GM12864 (cell line): ENCODE measurements at regions not wholly inside any gene's neighbourhood (a gene's known extent, or its start where the extent isn't known, plus 50 kb on each side); places are given as distances from the start of the nearest gene placed in this dataset.

Experiments used
- DNase-seq: peaks from one replicate; pipeline ENCODE4 v3.0.0-alpha.2; 2011; ENCODE audit warnings: low read depth
- H3K4me3 ChIP-seq: 2 replicates; pipeline ENCODE4 v1.5.1; 2011; ENCODE audit warnings: mild to moderate bottlenecking, low read depth, low read length, control low read depth
- TF ChIP-seq, protein P1 (sequence below): IDR thresholded peaks from 2 replicates; pipeline ENCODE4 v1.5.1; 2011; ENCODE audit warnings: low read depth, mild to moderate bottlenecking, moderate library complexity, low read length, control low read depth, inconsistent platforms; ENCODE audit errors: missing control alignments

DNA sequence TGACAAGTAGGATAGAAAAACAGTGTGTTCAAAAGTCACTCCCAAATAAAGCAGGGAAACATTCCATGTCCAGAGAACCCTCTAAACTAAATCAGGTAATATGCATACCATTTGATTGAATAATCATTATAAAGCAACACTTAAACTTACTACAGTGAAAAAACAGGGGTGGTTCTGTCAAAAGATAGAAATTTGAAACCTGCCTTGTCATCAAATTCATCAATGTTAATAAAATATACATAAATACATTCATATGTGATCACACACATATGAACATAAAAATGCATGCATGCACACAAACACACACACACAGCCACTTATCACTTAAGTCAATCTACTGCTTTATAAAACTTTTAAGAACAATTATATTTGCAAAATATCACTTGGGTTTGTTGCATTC is 485.8 kb upstream of the TECRL start:
- no peak for DNase-seq
- TF ChIP-seq, protein P1, sequence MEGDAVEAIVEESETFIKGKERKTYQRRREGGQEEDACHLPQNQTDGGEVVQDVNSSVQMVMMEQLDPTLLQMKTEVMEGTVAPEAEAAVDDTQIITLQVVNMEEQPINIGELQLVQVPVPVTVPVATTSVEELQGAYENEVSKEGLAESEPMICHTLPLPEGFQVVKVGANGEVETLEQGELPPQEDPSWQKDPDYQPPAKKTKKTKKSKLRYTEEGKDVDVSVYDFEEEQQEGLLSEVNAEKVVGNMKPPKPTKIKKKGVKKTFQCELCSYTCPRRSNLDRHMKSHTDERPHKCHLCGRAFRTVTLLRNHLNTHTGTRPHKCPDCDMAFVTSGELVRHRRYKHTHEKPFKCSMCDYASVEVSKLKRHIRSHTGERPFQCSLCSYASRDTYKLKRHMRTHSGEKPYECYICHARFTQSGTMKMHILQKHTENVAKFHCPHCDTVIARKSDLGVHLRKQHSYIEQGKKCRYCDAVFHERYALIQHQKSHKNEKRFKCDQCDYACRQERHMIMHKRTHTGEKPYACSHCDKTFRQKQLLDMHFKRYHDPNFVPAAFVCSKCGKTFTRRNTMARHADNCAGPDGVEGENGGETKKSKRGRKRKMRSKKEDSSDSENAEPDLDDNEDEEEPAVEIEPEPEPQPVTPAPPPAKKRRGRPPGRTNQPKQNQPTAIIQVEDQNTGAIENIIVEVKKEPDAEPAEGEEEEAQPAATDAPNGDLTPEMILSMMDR, result no peak

GRCh38 chr4:64893205-64893604 is 484.0 kb upstream of the TECRL start:
- no peak for DNase-seq
- no peak overlapping the region for H3K4me3 ChIP-seq
- TF ChIP-seq, protein P1, result no peak

More for the DNA sequence above, 485.8 kb upstream of the TECRL start:
- no peak overlapping the region for H3K4me3 ChIP-seq

DNA sequence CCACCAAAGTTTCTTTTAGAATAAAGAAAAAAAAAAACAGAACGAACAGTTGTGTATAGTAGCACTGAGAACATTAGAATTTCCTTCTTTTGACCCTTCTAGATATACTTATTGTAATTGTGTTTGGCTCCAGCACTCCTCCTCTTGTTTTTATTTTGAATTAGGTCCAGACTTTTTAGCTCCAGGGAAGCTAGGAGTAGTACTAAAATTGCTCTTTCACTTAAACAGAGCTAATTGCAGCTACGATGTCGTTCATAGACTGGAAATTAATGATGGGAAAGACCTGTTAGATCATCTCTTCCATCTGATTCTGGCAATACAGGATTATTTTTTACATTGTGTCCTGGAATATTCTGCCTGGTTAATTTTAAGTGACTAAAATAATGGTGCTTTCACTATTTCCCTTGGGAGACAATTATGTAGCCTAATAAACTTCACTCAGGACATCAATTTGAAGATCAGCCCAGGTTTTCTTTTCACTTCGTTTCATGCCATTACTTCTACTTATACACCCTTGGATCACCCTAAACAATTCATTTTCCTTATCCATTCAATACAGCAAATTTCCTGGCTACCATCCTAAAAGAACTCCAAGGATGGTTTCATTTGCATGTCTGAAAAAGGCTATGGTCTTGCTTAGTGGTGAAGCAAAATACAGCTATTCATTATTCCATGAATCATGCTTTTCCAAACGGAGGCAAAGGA is 480.8 kb upstream of the TECRL start:
- TF ChIP-seq, protein P1, result no peak
- no peak for DNase-seq

GRCh38 chr4:64883087-64883807 is 474.0 kb upstream of the TECRL start:
- TF ChIP-seq, protein P1, result no peak
- no peak overlapping the region for H3K4me3 ChIP-seq
- no peak for DNase-seq

More for the DNA sequence above, 480.8 kb upstream of the TECRL start:
- no peak overlapping the region for H3K4me3 ChIP-seq

GRCh38 chr4:64882311-64883086 is 473.2 kb upstream of the TECRL start:
- TF ChIP-seq, protein P1, result no peak
- DNase-seq, result no peak

DNA sequence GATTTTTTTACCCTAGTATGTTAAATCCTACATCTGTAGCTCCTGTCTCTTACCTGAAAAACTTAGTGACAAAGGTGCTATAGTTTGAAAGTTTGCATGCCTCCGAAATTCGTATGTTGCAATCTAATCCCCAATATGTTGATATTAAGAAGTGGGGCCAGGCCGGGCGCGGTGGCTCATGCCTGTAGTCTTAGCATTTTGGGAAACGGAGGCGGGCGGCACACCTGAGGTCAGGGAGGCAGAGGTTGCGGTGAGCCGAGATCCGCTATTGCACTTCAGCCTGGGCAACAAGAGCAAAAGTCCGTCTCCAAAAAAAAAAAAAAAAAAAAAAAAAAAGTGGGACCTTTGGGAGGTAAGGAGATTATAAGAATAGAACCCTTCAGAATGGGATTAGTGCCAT is 471.3 kb upstream of the TECRL start:
- DNase-seq, result no peak
- no peak overlapping the region for H3K4me3 ChIP-seq
- TF ChIP-seq, protein P1, result no peak

More at GRCh38 chr4:64882311-64883086, 473.2 kb upstream of the TECRL start:
- no peak overlapping the region for H3K4me3 ChIP-seq
